ENCODE measurements at regions not wholly inside any gene's neighbourhood (a gene's known extent, or its start where the extent isn't known, plus 50 kb on each side); places are given as distances from the start of the nearest gene placed in this dataset.

DNA sequence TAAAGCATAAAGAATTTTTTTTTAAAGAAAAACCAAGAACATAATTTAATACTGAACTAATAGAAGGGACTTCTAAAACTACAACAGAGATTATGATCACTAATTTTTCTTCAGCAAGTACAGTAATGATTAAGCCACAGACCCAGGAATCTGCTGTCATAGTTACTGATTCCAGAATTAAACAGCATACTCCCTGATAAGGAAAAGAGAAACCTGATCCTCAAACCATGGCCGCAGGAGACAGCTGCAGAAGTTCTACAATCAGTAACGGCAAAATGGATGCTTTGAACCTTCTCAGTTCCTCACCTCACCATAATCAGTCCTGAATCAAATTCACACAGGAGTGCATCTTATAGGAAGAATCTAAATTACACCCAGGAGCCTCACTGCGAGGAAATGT is 939.0 kb upstream of the SLITRK1 start:
- TF ChIP-seq ZNF416 (CRISPR knock-in tag; IDR thresholded peaks at IDR 0.05) (no peak), TEAD4 (CRISPR knock-in tag; IDR thresholded peaks at IDR 0.05) (no peak), CREB1 (CRISPR knock-in tag; IDR thresholded peaks at IDR 0.05) (no peak), RORB (CRISPR knock-in tag; IDR thresholded peaks at IDR 0.05) (no peak)
- TF ChIP-seq, protein P1, sequence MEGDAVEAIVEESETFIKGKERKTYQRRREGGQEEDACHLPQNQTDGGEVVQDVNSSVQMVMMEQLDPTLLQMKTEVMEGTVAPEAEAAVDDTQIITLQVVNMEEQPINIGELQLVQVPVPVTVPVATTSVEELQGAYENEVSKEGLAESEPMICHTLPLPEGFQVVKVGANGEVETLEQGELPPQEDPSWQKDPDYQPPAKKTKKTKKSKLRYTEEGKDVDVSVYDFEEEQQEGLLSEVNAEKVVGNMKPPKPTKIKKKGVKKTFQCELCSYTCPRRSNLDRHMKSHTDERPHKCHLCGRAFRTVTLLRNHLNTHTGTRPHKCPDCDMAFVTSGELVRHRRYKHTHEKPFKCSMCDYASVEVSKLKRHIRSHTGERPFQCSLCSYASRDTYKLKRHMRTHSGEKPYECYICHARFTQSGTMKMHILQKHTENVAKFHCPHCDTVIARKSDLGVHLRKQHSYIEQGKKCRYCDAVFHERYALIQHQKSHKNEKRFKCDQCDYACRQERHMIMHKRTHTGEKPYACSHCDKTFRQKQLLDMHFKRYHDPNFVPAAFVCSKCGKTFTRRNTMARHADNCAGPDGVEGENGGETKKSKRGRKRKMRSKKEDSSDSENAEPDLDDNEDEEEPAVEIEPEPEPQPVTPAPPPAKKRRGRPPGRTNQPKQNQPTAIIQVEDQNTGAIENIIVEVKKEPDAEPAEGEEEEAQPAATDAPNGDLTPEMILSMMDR (IDR thresholded peaks at IDR 0.05): no peak
- TF ChIP-seq, protein P2, sequence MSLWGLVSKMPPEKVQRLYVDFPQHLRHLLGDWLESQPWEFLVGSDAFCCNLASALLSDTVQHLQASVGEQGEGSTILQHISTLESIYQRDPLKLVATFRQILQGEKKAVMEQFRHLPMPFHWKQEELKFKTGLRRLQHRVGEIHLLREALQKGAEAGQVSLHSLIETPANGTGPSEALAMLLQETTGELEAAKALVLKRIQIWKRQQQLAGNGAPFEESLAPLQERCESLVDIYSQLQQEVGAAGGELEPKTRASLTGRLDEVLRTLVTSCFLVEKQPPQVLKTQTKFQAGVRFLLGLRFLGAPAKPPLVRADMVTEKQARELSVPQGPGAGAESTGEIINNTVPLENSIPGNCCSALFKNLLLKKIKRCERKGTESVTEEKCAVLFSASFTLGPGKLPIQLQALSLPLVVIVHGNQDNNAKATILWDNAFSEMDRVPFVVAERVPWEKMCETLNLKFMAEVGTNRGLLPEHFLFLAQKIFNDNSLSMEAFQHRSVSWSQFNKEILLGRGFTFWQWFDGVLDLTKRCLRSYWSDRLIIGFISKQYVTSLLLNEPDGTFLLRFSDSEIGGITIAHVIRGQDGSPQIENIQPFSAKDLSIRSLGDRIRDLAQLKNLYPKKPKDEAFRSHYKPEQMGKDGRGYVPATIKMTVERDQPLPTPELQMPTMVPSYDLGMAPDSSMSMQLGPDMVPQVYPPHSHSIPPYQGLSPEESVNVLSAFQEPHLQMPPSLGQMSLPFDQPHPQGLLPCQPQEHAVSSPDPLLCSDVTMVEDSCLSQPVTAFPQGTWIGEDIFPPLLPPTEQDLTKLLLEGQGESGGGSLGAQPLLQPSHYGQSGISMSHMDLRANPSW (CRISPR knock-in tag; conservative IDR thresholded peaks at IDR 0.05; ENCODE audit: low read depth): no peak
- TF ChIP-seq, protein P3, sequence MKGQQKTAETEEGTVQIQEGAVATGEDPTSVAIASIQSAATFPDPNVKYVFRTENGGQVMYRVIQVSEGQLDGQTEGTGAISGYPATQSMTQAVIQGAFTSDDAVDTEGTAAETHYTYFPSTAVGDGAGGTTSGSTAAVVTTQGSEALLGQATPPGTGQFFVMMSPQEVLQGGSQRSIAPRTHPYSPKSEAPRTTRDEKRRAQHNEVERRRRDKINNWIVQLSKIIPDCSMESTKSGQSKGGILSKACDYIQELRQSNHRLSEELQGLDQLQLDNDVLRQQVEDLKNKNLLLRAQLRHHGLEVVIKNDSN (CRISPR knock-in tag; IDR thresholded peaks at IDR 0.05): no peak
